ENCODE measurements at regions not wholly inside any gene's neighbourhood (a gene's known extent, or its start where the extent isn't known, plus 50 kb on each side); places are given as distances from the start of the nearest gene placed in this dataset.

DNA sequence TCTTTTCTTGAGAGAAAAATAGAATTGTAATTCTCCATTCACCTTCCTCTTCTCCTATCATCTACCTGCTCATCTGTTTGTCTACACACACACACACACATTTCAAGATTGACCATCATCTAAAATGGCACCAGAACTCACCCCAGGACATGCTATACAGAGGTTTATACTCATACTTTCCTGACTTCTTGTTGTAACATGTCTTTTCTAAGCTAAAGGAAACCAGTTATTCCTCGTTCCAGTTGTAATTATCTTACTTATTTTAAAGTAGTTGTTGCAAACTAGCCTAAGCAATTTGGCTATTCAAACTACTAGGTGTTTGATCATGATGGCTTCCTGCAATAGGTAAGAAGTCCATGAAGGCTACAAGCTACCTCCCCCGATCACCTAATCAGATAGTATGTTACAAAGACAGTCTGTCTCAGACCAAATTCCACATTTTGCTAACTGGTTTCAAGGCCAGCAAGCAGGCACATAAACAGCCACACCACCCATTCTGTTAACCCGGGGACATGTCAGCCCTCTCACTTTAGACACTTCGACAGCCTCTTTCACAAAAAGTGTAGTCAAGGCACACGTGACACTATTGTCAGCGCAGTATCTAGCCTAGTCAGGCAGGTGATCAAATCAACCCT is 189.7 kb downstream of the SHQ1 start:
- H3K4me1 ChIP-seq, result peaks cover 0 to 5% (median 2%) of the 10 kb centered on the region in 4 donors
- no peaks in the 10 kb centered on the region for H3K9me3 ChIP-seq
- H3K36me3 ChIP-seq, result no peaks in the 10 kb centered on the region
- TF ChIP-seq POLR2AphosphoS5 (IDR thresholded peaks at IDR 0.05) (no peak), CTCF (IDR thresholded peaks at IDR 0.05) (no peak), POLR2A (IDR thresholded peaks at IDR 0.05) (no peak), EP300 (IDR thresholded peaks at IDR 0.05; ENCODE audit: low read depth) (no peak)
- H3K27me3 ChIP-seq, result peaks cover 15% of the 10 kb centered on the region
- intact Hi-C loops (cut with DNase I; ENCODE audit: low total_unique reads) (no loop called here), in situ Hi-C loops (cut with MboI; ENCODE audit: low pct_ligation_motif_present in 1 of 4, low pct_unique_long_range_greater_than_20kb in 1 of 4, low sequenced_read_pairs in 3 of 4) (loop anchor here in 1 of 4 donors (25.0 kb wide), 1 partner anchor 429 kb away; no protein-coding TSS in a partner anchor)
- DNase-seq, result no peak
- no peak overlapping the region for H3K4me3 ChIP-seq
- no peak overlapping the region for H3K27ac ChIP-seq
- WGBS, 2 donors (ENCODE audit: low coverage in 1 of 2), result 95 to 96% methylated on average over 2 to 6 of the region's 6 CpGs

- no peaks in the 10 kb centered on the region for H3K9me3 ChIP-seq
- in situ Hi-C loops (cut with MboI; ENCODE audit: low pct_ligation_motif_present in 1 of 4, low pct_unique_long_range_greater_than_20kb in 1 of 4, low sequenced_read_pairs in 3 of 4), result loop anchor here in 1 of 4 donors (25.0 kb wide), 1 partner anchor 430 kb away; no protein-coding TSS in a partner anchor
- 47 to 83% methylated on average over 1 to 4 of the region's 4 CpGs for WGBS, 2 donors (ENCODE audit: low coverage in 1 of 2)
- H3K27me3 ChIP-seq, result peaks cover 15% of the 10 kb centered on the region
- no peak for DNase-seq
- no peaks in the 10 kb centered on the region for H3K36me3 ChIP-seq
- TF ChIP-seq CTCF (IDR thresholded peaks at IDR 0.05), result no peak
- TF ChIP-seq EP300 (IDR thresholded peaks at IDR 0.05; ENCODE audit: low read depth), result no peak
- no peak for TF ChIP-seq POLR2AphosphoS5 (IDR thresholded peaks at IDR 0.05)
- TF ChIP-seq POLR2A (IDR thresholded peaks at IDR 0.05), result no peak
- H3K27ac ChIP-seq, result no peak overlapping the region
- intact Hi-C loops (cut with DNase I; ENCODE audit: low total_unique reads), result no loop called here
- H3K4me3 ChIP-seq, result no peak overlapping the region
- H3K4me1 ChIP-seq, result peaks cover 0 to 5% (median 2%) of the 10 kb centered on the region in 4 donors
Observed at GRCh38 chr3:72657666-72658065, 190.6 kb downstream of the SHQ1 start.

DNA sequence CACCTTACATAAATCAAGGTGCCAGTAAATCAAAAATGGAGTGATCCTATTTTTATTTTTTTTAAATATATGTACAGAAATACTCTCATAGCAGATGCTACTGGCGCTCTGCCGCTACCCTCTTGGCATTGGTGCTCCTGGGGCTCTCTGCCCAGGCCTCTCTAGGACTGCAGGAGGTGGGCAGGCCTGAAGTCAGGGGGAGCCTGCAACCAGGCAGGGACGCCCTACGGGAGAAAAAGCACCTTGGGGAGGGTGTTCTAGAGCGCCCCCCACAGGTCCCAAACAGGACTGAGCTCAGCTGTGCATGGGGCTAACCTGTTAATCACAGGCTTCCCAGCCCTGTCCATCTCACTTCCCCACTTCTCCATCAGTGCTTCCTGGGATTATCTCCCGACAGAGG is 192.5 kb downstream of the SHQ1 start:
- DNase-seq, result no peak
- Histone ChIP-seq H3K27me3 (peaks cover 15% of the 10 kb centered on the region), H3K36me3 (no peaks in the 10 kb centered on the region), H3K27ac (no peak overlapping the region), H3K4me3 (no peak overlapping the region), H3K4me1 (peaks cover 0 to 5% (median 2%) of the 10 kb centered on the region in 4 donors), H3K9me3 (no peaks in the 10 kb centered on the region)
- in situ Hi-C loops (cut with MboI; ENCODE audit: low pct_ligation_motif_present in 1 of 4, low pct_unique_long_range_greater_than_20kb in 1 of 4, low sequenced_read_pairs in 3 of 4) (loop anchor here in 1 of 4 donors (25.0 kb wide), 1 partner anchor 432 kb away; no protein-coding TSS in a partner anchor), intact Hi-C loops (cut with DNase I; ENCODE audit: low total_unique reads) (no loop called here)
- 76% methylated on average over 6 of the region's 6 CpGs; no CpG with 5 or more reads in 1 of the 2 donors for WGBS, 2 donors (ENCODE audit: low coverage in 1 of 2)
- TF ChIP-seq POLR2AphosphoS5 (IDR thresholded peaks at IDR 0.05) (no peak), POLR2A (IDR thresholded peaks at IDR 0.05) (no peak)

DNA sequence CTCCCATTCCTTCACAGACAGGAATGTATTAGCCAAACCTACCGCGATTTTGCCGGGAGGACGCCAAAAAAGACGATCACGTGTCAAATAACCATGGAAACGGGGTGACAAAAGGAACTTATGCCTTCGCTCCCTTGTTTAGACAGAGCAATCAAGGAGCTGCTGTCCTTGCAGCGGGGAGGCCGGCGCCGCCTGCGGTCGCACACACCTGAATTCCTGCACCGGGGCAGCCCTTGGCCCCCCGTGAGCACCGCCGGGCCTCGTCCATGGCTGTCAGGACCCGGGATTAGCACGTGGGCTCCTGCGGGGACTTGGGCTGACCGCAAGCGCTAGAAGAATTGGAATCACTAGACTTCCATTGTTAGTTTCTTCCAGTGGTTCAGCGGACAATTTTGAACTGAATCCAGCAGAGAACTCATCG is 193.1 kb downstream of the SHQ1 start:
- WGBS, 2 donors (ENCODE audit: low coverage in 1 of 2), result 16 to 43% methylated on average over 7 to 22 of the region's 26 CpGs
- intact Hi-C loops (cut with DNase I; ENCODE audit: low total_unique reads) (no loop called here), in situ Hi-C loops (cut with MboI; ENCODE audit: low pct_ligation_motif_present in 1 of 4, low pct_unique_long_range_greater_than_20kb in 1 of 4, low sequenced_read_pairs in 3 of 4) (loop anchor here in 1 of 4 donors (25.0 kb wide), 1 partner anchor 432 kb away; no protein-coding TSS in a partner anchor)
- Histone ChIP-seq H3K4me1 (peaks cover 0 to 5% (median 2%) of the 10 kb centered on the region in 4 donors), H3K4me3 (no peak overlapping the region), H3K27me3 (peaks cover 15% of the 10 kb centered on the region), H3K27ac (no peak overlapping the region), H3K36me3 (no peaks in the 10 kb centered on the region), H3K9me3 (no peaks in the 10 kb centered on the region)
- no peak for TF ChIP-seq EP300 (IDR thresholded peaks at IDR 0.05; ENCODE audit: low read depth)
- no peak for TF ChIP-seq POLR2AphosphoS5 (IDR thresholded peaks at IDR 0.05)
- no peak for TF ChIP-seq POLR2A (IDR thresholded peaks at IDR 0.05)
- TF ChIP-seq CTCF (IDR thresholded peaks at IDR 0.05), result no peak
- DNase-seq, result no peak

Data from transverse colon (tissue), 4 donors.